Dermis microvascular lymphatic vessel endothelial cell (primary cell): ENCODE measurements at regions not wholly inside any gene's neighbourhood (a gene's known extent, or its start where the extent isn't known, plus 50 kb on each side); places are given as distances from the start of the nearest gene placed in this dataset.

ENCODE experiments used
- DNase-seq, 2 donors: peaks; one replicate each; pipeline versions ENCODE4 v3.0.0 to v3.0.0-alpha.2; 2010; ENCODE audit warnings: low read depth in 2 of 2

DNA sequence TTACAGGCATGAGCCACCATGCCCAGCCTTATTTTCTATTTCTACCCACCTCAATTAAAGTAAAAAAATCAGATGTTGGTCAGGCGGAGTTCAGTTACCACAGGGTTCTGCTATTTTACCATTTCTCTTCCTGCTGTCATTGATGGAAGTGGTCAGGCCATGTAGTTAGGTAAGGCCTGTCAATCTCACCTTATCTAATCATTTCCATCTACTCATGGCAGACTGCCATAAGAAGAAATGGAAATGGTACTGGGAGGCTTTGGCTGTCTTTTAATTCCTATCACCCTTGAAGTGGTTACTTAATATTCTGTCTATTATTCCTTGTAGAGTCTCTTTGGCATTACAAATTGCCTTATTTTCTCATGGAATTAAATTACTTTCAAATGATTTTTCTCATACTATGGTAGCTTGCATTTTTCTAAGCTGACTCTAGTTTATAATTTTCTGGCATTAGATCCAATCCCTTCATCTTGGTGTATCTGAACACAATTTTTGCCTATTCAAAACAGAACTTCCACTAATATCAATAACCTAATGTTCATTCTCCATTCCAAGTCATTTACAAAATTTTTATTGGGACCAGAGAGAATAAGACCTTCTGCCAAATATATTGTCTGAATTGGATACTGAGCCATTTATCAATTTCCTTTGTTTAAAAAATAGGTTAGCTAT is 198.7 kb downstream of the DACT1 start:
- no peak for DNase-seq

DNA sequence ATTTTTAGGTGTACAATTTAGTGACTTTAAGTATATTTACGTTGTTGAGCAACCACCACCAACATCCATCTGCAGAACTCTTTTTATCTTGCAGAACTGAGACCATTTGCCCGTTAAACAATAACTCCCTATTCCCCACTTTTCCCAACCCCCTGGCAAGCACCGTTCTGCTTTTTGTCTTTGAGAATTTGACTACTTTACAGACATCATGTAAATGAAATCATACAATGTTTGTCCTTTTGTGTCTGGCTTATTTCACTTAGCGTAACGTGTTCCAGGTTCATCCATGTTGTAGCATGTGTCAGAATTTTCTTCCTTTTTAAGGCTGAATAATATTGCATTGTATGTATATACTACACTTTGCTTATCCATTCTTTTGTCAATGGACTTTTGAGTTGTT is 201.5 kb downstream of the DACT1 start:
- no peak for DNase-seq

DNA sequence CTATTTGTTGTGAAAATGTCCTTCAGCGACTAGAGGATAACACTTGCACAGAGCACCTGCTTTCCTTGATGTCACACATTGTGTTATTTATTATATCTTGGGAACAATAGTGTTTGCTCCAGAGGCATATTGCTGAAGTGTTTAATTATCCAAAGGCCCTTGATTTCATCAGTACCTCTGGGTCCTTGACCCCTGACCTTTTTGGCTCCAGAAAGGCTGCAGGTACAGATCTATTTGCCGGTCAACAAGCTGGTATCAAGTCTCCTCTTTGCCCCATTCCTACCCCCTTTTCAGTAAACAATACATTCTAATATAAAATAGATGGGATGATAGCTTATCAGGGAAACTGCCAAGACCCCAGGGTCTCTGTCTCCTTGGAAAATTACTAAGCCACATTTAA is 206.8 kb downstream of the DACT1 start:
- no peak for DNase-seq

DNA sequence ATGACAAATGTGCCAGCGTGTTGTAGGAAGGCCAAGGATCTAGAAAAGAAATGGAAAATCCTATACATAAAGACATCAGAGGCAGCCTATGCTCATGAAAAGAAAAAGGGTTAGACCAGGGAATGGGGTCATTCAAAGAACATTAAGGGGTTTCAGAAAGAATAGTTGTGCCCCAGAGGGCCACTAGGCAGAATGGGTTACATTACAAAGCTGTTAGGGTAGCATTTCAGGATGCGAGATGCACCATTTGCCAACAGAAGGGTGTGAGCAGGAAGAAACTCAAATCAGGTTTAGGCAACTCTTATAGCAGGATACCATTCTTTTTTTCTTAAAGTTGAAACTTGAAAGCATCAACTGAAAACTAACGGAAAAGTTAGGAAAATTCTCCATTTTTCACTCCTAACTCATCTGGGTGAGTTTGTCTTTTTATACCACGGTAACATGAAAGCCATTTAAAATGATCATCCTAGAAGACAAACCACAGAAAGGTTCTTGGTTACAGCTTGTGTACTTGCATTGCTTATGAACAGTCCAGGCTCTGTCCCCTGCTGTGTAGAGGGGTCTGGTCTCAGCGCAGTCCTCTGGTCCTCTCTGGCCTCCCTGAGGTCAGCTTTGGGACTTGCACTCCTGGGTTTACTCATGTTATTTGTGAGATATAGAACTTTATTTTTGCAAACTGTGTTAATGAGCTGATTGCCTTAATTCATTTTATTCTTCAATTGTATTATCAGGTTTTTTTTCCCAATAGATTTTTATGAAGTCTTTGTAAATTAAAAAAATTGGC is 209.1 kb downstream of the DACT1 start:
- no peak for DNase-seq

DNA sequence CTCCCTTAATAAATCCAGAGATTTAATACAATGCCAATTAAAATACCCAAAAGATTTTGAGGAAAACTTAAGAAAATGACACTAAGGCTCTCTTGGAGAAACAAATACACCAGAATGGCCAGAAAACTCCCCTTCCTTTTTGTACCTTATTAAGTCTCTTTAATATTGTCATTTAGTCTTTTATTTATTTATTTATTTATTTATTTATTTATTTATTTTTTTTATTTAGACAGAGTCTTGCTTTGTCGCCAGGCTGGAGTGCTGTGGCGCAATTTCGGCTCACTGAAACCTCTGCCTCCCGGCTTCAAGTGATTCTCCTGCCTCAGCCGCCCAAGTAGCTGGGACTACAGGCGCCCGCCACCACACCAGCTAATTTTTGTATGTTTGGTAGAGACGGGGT is 210.6 kb downstream of the DACT1 start:
- DNase-seq, result no peak

DNA sequence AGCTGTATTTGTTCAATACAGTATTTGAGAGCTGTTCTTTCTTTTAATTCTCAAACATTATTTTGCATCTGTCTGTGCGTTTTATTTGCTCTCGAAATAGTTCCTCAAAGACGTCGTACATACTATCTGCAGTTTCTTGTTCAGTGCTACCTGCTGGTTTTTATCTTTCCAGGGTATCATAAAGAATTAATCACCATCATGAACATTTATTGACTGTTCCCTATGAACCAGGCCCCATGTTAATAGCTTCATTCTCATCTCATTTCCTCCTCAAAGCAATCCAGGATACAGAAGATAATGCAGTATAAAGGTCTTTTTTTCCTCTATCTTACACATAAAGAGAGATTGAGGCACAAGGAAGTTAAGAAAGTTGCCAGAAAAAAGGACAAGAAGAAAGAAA is 211.8 kb downstream of the DACT1 start:
- DNase-seq, result no peak

DNA sequence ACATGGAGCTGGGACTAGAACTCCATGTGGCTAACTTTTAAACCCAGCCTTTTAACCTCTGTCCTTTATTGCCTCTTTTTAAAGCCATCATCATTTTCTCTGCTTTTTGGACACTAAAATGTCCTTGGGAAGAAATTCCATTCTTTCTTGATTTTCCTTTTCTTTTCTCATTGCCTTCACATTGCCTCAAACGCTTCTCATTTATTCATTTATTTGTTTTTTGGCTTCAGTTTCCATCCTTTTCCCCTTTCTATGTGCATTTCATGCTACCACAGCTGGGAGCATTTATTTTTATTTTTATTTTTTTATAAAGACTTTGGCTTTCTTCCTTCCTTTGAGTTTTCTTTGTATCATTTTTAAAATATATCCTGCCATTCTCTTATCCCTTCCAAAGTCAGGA is 212.2 kb downstream of the DACT1 start:
- no peak for DNase-seq

DNA sequence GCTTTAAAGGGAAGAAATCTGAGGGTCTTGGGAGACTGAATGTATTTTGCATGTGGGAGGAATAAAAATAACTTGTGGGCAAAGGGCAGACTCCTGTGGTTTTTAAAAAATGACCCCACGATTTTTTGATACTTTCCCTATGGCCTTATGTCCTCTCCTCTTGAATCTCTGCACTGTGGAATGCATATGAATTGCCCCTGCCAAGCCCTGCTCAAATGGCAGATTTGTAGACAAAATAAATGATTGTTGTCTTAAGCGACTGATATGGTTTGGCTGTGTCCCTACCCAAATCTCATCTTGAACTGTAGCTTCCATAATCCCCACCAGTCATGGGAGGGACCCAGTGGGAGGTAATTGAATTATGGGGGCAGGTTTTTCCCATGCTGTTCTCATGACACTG is 223.8 kb downstream of the DACT1 start:
- DNase-seq, result no peak

DNA sequence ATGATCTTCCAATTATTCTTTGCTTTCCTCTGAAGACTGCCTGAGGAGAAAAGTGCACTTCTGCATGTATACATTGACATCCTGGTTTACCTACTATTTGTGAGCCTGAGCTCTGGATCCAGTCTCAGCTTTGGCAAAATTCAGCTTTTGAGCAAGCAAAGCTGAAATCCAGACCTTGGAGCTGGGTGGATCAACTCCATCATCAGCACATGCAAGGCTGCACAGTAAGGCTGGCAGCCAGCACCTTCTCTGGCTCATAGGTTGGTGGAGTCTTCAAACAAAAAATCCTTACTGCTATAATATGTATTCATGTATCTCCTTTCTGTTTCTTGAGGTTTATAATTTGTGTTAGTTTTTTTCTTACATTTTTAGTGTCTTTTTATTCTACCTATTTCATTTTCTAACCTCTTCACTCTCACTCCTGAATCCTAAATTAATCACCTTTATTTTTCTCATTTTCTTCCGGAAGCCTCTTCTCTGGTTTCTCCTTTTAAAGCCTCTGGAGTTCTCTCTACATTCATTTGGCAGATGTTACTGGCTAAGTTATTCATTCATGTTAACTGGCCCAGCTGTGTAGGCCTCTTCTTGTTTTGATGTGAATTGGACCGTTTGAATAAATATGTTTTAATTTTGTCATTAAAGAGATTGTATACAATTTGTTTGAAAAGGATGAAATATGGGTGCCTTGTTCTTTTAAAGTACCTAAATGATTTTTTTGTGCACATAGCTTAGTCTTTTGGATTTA is 224.8 kb downstream of the DACT1 start:
- no peak for DNase-seq

DNA sequence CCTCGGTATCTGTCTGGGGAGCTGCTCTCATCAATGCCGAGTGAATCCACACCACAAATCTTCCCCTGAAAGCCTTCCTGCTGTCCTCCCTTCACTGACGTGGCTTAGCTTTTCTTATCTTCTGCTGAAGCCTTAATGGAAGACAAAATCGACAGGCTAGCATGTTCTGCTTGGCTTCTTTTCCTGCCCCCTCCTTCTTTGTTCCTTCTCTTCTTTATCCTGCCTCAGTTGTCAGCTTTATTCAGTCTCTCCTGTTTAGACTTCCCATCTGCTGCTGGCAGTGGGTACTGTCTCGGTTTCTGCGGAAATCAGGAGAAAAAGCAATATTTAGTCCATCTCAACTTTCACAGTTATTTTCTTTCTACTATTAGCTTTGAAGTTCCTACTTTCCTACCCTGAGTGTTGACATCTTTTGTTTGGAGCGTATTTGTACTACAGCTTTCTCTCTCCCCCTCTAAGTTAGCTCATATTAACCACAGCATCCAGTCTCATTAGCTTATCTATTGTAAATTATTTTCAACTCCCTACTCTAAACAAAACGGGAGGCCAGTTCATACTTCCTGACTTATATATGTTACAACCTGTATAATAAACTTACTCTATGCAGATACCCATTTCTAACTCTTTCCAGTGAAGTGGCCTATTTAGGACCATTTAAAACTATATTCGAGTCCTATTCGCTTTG is 226.0 kb downstream of the DACT1 start:
- DNase-seq, result no peak

DNA sequence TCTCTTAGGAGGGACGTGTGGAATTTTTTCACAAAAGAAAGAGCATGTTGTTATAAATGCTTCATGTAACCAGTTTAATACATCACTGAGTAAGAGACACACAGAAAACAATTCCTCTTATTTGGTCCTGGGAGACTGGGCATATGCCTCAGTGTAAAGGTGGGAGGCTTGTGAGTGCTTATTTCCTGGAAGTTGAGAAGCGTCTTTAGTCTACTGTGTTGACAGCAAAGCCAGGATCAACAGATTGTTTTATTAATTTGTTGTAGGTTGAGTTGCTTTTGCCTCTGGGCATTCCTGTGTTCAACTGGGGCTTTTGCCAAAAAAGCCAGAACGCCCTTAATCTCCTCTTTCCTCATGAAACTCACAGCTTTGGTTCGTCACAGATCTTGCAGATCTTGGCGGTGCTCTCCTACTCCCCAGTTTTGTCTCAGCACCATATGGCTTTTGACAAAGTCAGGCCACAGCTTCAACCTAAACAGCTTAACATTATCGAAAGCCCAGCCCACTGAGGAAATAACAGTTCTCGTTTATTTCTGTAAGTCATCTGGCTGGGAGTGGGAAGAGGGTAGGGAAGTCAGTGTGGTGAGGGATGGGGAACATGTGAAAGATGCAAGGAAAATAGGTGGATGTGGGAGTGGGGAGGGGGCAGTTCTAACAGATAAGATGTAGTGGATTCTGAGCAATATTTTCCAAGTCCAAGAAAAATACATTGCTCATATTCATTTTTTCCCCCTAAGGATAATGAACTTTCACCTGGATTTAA is 227.2 kb downstream of the DACT1 start:
- DNase-seq, result no peak

DNA sequence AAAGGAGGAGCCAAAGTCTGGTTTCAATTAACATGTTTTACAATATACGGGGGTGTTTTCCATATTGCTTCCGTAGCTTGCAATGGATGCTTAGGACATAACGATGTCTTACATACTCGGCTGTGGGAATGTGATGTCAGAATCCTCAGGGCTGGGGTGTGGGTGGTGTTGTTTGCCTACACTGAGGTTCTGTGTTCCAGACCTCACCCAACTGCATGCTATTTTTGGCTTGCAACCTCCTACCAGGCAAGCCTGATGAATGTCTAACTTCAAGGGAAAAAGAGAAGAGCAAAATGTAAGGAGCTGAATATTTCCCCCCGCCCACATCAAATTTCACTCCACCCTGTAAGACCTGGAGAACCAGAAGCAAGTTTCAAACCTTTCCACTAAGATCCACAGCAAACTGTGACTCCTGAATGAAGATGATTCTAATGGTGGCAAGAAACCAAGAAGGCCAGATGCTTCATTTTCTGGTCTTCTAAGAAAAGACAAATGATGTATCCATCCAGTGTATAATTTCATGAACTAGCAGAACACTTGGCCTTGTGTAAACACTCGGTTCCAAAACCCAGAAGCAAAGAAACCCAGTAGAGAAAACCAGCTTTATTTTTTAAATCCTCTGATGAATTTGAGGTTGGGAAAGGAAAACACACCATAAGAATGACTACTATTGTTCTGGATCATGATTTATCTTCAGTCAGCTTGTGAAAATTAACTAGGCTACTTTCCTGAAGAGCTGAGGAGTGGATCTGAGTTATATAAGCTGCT is 227.9 kb downstream of the DACT1 start:
- DNase-seq, result no peak

DNA sequence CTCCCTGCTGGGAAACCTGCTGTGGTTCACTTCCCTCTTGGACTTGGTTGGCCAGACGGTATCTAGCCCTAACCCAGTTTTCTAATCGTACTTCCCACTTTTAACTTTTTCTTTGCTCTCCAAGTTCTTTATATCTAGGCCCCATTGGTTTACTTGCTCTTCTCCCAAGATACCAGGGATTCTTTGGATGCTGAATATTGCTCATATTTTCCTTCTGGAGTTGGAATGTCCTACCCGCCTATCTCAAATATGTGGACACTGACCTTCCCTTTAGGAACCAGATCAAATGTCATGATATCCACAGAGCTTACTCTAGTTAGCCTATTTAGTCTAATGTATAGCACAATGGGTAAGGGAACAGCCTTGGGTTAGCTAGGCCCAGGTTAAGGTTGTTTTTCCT is 228.6 kb downstream of the DACT1 start:
- no peak for DNase-seq

DNA sequence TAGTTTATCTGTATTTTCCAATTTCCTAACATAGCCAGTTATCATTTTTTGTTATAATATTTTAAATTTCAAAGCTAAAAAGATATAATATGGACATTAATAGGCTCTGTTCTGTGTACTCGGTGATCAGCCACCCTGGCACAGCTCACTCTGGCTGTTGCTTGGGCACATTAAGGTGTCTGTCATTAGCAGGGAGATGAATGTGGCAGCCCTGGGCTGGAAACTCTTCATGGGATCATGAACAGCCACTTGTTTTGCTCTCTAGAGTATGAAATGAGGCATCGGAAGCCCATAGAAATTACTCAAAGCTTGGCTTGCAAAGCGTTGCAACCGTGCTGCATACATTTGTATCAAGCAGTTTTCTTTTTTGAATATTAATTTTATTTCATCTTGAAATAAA is 233.2 kb downstream of the DACT1 start:
- DNase-seq, result no peak

DNA sequence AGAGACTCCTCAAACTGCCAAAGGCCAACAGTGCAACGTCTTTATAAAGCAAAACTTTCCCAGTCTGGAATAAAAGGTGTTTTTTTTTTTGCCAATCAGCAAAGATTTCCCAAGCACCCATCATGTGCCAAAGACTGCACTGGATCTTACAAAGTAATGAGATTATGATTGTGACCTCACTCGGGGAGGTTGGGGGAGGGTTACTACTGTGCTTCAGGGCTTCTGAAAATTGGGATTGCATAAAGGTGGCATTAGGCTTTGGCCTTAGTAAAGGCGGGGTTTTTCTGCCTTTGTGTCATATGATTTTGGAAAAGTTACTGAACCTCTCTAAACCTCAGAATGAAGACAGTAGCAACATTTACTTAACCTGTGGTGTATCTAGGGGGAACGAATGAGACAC is 233.8 kb downstream of the DACT1 start:
- DNase-seq, result no peak

DNA sequence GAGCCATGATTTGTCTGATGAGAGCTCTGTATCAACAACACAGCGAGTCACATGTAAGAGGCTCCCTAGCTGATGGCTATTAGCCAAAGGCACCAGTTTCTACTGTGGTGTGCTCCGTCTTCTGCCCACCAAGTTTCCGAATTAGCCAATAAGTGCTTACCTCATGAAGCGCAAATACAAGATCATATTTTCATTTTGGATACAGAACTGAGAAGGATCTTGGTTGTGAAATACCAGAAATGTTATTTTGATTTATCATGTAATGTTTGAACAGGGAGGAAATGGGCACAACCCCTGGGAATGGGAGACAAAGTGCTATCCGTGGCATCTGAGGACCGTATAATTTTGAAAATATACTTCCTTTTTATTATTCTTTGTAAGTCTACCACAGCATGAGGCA is 234.3 kb downstream of the DACT1 start:
- no peak for DNase-seq

DNA sequence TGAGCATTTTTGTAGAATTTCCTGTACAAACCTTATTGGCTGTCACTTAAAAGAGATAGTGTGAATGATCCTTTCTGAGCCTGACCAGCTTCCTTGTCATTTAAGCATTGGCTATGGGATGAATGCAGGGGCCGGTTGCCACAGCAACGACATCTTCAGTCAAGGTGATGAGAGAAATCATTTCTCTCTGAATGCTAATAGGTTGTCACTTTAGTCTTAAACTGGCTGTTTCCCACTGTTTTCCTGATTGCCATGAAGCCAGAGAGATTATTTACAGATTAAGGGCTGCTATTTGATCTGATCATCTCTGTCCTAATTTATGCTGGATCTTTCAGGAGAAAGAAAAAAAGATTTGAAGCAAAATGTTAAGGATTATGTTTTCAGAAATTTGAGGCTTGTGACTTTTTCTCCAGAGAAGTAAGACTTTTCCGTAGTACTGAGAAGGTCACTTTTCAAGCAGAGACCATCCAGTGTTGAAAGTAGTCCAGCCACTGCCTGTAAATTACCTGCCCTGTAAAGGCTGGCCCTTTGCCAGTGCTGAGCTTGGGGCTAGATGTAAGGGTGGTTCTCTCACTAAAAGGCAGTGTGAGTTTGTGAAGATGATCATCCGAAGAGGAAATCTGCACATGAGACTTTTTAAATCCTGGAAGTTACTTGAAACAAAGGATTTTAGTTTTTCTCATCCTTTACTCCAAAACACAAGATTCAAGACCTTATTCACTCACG is 235.6 kb downstream of the DACT1 start:
- no peak for DNase-seq

DNA sequence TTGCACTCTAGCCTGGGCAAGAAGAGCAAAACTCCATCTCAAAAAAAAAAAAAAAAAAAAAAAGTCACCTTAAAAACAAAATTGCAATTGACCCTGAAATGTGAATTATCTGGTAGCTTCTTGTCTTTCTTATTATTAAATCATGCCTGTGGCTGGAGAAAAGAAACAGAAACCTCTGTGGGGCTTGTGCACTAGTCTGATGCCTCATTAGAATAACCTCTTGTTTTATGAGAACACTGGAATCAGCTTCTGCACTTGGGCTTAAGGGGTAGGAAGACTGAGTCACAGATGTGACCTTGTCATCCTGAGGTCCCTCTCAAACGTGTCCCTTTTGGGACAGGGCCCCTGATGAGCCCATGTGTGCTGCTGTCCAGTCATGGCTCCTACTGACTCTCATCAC is 237.9 kb downstream of the DACT1 start:
- no peak for DNase-seq

DNA sequence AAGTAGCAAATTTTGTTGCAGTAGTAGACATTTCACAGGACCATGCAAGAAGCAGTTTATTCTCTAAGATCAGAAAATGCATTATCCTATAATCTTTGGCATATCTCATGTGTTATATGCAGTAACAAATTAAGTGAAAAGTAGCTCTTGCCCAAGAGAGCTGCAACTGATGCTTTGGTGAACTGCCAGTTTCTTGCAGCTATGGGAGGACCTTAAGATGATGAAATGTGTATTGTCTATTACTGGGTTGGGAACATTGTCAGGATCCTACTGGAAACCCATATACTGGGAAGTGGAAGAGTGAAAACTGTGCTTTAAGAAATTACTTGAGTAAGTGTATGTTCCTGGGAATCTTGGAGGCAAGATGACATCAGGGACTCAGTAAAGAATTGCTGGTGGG is 238.8 kb downstream of the DACT1 start:
- DNase-seq, result no peak
